PFSK-1 (cell line): ENCODE measurements at regions not wholly inside any gene's neighbourhood (a gene's known extent, or its start where the extent isn't known, plus 50 kb on each side); places are given as distances from the start of the nearest gene placed in this dataset.

Experiments
- FOXP2 ChIP-seq: optimal IDR thresholded peaks from 2 replicates; pipeline ENCODE3; 2011; ENCODE audit warnings: borderline replicate concordance, control low read depth, inconsistent platforms; ENCODE audit not compliant: insufficient read depth; ENCODE audit errors: extremely low read length, extremely low read depth
- POLR2AphosphoS5 ChIP-seq: IDR thresholded peaks from 2 replicates; pipeline ENCODE4 v1.6.1; 2012; ENCODE audit warnings: low read depth, mild to moderate bottlenecking, control low read depth, low read length, moderate library complexity
- SIN3A ChIP-seq: IDR thresholded peaks from 2 replicates; pipeline ENCODE4 v1.6.1; 2012; ENCODE audit warnings: mild to moderate bottlenecking, low read length, moderate library complexity, borderline replicate concordance; ENCODE audit not compliant: insufficient read depth
- TAF1 ChIP-seq: IDR thresholded peaks from 2 replicates; pipeline ENCODE4 v1.6.1; 2012; ENCODE audit warnings: low read length, control low read depth, borderline replicate concordance; ENCODE audit not compliant: insufficient read depth
- TF ChIP-seq, protein P1 (sequence below), 2 experiments: IDR thresholded peaks; 2 replicates each; pipeline versions ENCODE4 v1.6.1 to v1.8.0; 2011 to 2012; ENCODE audit warnings: low read depth in 2 of 2, low read length in 2 of 2, control low read depth in 1 of 2, inconsistent platforms in 1 of 2, mild to moderate bottlenecking in 1 of 2, moderate library complexity in 1 of 2; ENCODE audit not compliant: insufficient read depth in 1 of 2

DNA sequence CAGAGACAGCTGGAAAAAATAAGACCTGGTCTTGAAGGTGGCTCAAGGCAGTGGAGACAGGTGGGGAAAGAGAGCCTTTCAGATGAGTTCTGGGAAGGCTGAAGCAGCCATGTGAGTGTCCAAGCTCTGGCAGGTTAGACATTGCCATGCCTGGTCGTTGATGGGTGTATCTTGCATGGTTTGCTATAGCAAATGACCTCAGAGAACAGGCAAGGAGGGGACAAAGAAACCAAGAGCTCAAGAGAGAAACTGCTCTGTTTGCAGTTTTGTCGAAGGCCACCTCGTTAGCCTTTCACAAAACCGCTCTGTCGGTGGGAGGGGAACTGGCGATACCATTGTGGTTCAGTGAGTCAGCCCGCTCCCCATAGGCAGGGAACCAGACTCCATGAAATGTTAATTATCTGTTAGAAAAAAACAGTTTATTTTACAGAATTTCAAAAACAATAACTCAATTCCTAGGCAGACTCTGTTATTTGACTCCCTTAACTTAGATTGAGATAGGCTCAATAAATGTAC, 82.8 kb upstream of the ARGLU1 start:
- TF ChIP-seq SIN3A: no peak

DNA sequence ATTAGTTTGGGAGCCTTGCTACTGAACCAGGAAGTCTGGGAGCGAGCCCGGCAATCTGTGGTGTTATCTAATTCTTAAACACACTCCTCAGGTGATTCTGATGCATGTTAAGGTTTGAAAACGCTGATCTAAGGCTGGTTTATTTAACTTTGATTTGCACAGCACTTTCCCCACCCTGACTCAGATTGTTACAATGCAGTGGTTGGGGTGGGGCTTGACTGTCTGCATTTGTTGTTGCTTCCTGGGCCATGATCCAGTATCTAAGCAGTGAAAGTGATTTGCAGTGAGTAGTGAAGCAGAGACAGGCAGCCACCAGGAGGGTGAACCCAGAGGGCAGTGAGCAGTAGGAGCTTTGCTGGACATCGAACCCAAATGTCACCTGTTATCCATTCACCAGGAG, 81.6 kb upstream of the ARGLU1 start:
- TF ChIP-seq SIN3A (no peak), TAF1 (no peak), POLR2AphosphoS5 (no peak), FOXP2 (no peak)
- TF ChIP-seq, protein P1, sequence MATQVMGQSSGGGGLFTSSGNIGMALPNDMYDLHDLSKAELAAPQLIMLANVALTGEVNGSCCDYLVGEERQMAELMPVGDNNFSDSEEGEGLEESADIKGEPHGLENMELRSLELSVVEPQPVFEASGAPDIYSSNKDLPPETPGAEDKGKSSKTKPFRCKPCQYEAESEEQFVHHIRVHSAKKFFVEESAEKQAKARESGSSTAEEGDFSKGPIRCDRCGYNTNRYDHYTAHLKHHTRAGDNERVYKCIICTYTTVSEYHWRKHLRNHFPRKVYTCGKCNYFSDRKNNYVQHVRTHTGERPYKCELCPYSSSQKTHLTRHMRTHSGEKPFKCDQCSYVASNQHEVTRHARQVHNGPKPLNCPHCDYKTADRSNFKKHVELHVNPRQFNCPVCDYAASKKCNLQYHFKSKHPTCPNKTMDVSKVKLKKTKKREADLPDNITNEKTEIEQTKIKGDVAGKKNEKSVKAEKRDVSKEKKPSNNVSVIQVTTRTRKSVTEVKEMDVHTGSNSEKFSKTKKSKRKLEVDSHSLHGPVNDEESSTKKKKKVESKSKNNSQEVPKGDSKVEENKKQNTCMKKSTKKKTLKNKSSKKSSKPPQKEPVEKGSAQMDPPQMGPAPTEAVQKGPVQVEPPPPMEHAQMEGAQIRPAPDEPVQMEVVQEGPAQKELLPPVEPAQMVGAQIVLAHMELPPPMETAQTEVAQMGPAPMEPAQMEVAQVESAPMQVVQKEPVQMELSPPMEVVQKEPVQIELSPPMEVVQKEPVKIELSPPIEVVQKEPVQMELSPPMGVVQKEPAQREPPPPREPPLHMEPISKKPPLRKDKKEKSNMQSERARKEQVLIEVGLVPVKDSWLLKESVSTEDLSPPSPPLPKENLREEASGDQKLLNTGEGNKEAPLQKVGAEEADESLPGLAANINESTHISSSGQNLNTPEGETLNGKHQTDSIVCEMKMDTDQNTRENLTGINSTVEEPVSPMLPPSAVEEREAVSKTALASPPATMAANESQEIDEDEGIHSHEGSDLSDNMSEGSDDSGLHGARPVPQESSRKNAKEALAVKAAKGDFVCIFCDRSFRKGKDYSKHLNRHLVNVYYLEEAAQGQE (IDR thresholded peaks at IDR 0.05; ENCODE audit: insufficient read depth in 1 of 2, low read depth in 2 of 2, low read length in 2 of 2): no peak

DNA sequence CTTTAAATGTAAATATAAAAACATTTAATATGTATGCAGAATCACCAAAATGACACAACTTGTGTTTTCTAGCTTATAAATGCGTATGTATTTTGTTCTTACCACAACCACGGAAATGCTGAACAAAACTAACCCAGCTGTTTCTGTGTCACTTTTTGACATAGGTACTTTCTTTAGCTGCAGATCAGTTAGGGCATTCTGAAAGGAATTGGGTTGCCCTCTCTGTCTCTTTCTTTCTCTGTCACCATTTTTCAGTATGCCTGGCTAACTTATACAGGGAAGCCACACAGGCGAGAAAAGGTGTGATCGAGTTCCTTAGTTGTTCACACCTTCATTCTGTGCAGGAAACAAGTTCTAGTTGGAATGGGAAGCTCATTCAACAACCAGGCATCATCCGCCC, 72.6 kb upstream of the ARGLU1 start:
- TF ChIP-seq FOXP2 (no peak), TAF1 (no peak), POLR2AphosphoS5 (no peak), SIN3A (no peak)
- TF ChIP-seq, protein P1 (IDR thresholded peaks at IDR 0.05; ENCODE audit: insufficient read depth in 1 of 2, low read depth in 2 of 2, low read length in 2 of 2): no peak

DNA sequence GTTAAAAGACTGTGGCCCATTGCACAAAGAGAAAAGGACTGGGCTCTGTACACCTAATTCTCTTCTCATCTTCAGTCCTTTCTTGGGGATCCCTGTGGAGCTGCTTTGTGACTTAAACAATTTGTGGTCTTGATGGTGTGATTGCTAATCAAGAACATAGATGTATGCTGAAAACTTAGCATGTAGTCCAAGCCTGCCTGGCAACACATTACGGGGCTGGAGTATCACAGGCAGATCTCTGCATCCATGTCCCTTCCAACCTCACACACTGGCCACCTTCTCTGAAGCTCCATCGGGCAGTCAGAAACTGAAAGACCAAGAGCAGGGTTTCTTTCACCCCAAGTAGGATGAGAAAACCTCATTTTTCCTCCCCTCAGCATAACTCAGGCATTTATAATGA, 69.6 kb upstream of the ARGLU1 start:
- TF ChIP-seq POLR2AphosphoS5 (no peak), SIN3A (no peak), TAF1 (no peak)

DNA sequence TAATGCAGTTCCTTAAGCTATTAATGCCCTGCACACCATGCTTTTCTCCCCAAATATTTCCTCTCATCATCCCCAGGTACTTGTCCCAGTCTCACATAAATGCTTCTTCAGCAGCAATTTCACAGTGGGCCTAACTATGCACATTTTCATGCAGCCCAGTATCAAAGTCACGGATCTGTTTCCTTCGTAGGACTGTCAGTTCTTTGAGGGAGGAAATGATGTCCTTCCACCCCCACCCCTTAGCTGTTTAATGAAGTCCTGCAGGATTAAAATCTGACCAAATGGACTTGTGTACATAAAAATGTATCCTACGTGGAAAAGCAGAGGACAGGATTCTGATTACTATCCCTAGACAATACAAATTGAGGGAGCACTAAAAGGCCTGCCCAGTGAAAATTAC, 68.6 kb upstream of the ARGLU1 start:
- TF ChIP-seq, protein P1 (IDR thresholded peaks at IDR 0.05; ENCODE audit: insufficient read depth in 1 of 2, low read depth in 2 of 2, low read length in 2 of 2): no peak
- TF ChIP-seq SIN3A (no peak), POLR2AphosphoS5 (no peak), TAF1 (no peak), FOXP2 (no peak)

DNA sequence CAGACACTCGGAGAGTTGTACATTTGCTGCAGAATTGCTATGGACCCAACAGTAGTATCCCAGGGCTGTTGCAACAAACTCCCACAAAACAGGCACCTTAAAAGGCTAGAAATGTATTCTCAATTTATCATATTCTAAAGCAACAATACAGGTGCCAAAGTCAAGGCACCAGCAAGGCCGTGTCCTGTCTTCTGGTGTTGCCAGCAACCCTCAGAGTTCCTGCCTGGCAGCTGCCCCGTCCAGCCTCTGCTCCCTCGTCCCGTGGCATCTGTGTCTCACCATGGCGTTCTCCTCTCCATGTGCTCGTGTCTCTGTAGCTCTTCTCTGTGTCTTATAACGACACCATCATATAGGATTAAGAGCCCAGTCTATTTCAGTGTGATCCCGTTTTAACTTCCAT, 67.7 kb upstream of the ARGLU1 start:
- TF ChIP-seq TAF1 (no peak), SIN3A (no peak), POLR2AphosphoS5 (no peak)

DNA sequence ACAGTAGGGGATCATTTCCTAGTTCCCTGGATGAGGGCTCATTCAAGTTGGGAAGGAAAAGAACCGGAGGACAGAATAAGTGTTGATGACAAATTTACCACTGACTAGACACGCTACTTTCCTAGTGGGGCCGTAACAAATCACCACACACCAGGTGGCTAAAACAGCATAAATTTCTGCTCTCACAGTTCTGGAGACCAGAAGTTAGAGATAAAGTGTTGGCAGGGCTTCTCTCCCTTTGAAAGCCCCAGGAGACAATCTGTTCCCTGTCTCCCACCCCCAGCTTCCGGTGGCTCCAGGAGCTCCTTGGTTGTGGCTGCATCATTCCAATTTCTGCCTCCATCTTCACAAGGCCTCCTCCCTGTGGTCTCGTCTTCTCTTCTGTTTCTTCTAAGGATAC, 65.4 kb upstream of the ARGLU1 start:
- TF ChIP-seq FOXP2 (no peak), POLR2AphosphoS5 (no peak), SIN3A (no peak), TAF1 (no peak)
- TF ChIP-seq, protein P1 (IDR thresholded peaks at IDR 0.05; ENCODE audit: insufficient read depth in 1 of 2, low read depth in 2 of 2, low read length in 2 of 2): no peak
